Transverse colon (tissue), 3 donors: ENCODE measurements at regions not wholly inside any gene's neighbourhood (a gene's known extent, or its start where the extent isn't known, plus 50 kb on each side); places are given as distances from the start of the nearest gene placed in this dataset.

Experiments used
- EP300 ChIP-seq: sonication (generic); formaldehyde crosslinking; IDR thresholded peaks from one replicate; pipeline ENCODE4 v1.6.1; 2017; ENCODE audit warnings: antibody characterized with exemption, low read depth
- POLR2A ChIP-seq: fragments of 450-650 bp; IDR thresholded peaks from one replicate; pipeline ENCODE4 v1.6.1; 2016; ENCODE audit warnings: antibody characterized with exemption, mild to moderate bottlenecking, moderate library complexity
- TF ChIP-seq, protein P1 (sequence below), 5 experiments: fragments of 200-600 bp in 3 of 5; fragments of 450-650 bp in 2 of 5; sonication (generic) in 3 of 5; IDR thresholded peaks; 1 replicate in 2 of 5; 2 replicates in 3 of 5; pipeline ENCODE4 v1.5.1; 2016 to 2017; ENCODE audit warnings: antibody characterized with exemption in 5 of 5, inconsistent platforms in 3 of 5, mild to moderate bottlenecking in 2 of 5, moderate library complexity in 1 of 5

- TF ChIP-seq, protein P1, sequence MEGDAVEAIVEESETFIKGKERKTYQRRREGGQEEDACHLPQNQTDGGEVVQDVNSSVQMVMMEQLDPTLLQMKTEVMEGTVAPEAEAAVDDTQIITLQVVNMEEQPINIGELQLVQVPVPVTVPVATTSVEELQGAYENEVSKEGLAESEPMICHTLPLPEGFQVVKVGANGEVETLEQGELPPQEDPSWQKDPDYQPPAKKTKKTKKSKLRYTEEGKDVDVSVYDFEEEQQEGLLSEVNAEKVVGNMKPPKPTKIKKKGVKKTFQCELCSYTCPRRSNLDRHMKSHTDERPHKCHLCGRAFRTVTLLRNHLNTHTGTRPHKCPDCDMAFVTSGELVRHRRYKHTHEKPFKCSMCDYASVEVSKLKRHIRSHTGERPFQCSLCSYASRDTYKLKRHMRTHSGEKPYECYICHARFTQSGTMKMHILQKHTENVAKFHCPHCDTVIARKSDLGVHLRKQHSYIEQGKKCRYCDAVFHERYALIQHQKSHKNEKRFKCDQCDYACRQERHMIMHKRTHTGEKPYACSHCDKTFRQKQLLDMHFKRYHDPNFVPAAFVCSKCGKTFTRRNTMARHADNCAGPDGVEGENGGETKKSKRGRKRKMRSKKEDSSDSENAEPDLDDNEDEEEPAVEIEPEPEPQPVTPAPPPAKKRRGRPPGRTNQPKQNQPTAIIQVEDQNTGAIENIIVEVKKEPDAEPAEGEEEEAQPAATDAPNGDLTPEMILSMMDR (IDR thresholded peaks at IDR 0.05): no peak
- TF ChIP-seq EP300: no peak
- TF ChIP-seq POLR2A: no peak
Observed at GRCh38 chr4:3354455-3354811, 61.6 kb downstream of the RGS12 start.
